ENCODE measurements at regions not wholly inside any gene's neighbourhood (a gene's known extent, or its start where the extent isn't known, plus 50 kb on each side); places are given as distances from the start of the nearest gene placed in this dataset.
"Not testable (repeated sequence)": the region's sequence is repeated elsewhere in the genome, so short reads cannot be mapped to it uniquely, and the experiment has no call there.

- TF ChIP-seq CTCF (IDR thresholded peaks at IDR 0.05) (no peak), POLR2A (IDR thresholded peaks at IDR 0.05) (no peak)
- 81 to 82% methylated on average over 14 to 15 of the region's 15 CpGs for WGBS, 2 donors
- DNase-seq (ENCODE audit: low spot score in 2 of 2), result peak in 1 of 2 donors; percentile 49
- H3K4me3 ChIP-seq (ENCODE audit: low read depth, poor library complexity, severe bottlenecking), result no peak overlapping the region
- intact Hi-C loops (cut with DNase I; ENCODE audit: low total_unique reads), result no loop called here
Measured at GRCh38 chr2:242040681-242041080, 171.2 kb downstream of the RTP5 start.

- H3K4me3 ChIP-seq (ENCODE audit: low read depth, poor library complexity, severe bottlenecking), result no peak overlapping the region
- TF ChIP-seq CTCF (IDR thresholded peaks at IDR 0.05) (no peak), POLR2A (IDR thresholded peaks at IDR 0.05) (no peak)
- 84 to 92% methylated on average over 3 of the region's 3 CpGs for WGBS, 2 donors
- DNase-seq (ENCODE audit: low spot score in 2 of 2), result no peak
- intact Hi-C loops (cut with DNase I; ENCODE audit: low total_unique reads), result no loop called here
Measured at GRCh38 chr2:242041816-242042215, 172.3 kb downstream of the RTP5 start.

GRCh38 chr2:242043538-242044312 lies 174.2 kb downstream of the RTP5 start:
- peak in 1 of 2 donors; percentile 26 for DNase-seq (ENCODE audit: low spot score in 2 of 2)
- intact Hi-C loops (cut with DNase I; ENCODE audit: low total_unique reads), result no loop called here
- 38 to 60% methylated on average over 13 of the region's 13 CpGs for WGBS, 2 donors
- no peak overlapping the region for H3K4me3 ChIP-seq (ENCODE audit: low read depth, poor library complexity, severe bottlenecking)
- TF ChIP-seq POLR2A (IDR thresholded peaks at IDR 0.05) (no peak), CTCF (IDR thresholded peaks at IDR 0.05) (no peak)

- 53 to 54% methylated on average over 4 of the region's 4 CpGs for WGBS, 2 donors
- intact Hi-C loops (cut with DNase I; ENCODE audit: low total_unique reads), result no loop called here
- no peak overlapping the region for H3K4me3 ChIP-seq (ENCODE audit: low read depth, poor library complexity, severe bottlenecking)
- TF ChIP-seq POLR2A (IDR thresholded peaks at IDR 0.05) (no peak), CTCF (IDR thresholded peaks at IDR 0.05) (no peak)
- DNase-seq (ENCODE audit: low spot score in 2 of 2), result peak in 1 of 2 donors; percentile 34
Measured at GRCh38 chr2:242044313-242044590, 174.7 kb downstream of the RTP5 start.

- peak in 1 of 2 donors; percentile 48 for DNase-seq (ENCODE audit: low spot score in 2 of 2)
- WGBS, 2 donors, result 88 to 95% methylated on average over 15 to 25 of the region's 25 CpGs
- intact Hi-C loops (cut with DNase I; ENCODE audit: low total_unique reads); H3K4me3 ChIP-seq (ENCODE audit: low read depth, poor library complexity, severe bottlenecking): not testable (repeated sequence)
Measured at GRCh38 chr2:242045596-242046144, 176.1 kb downstream of the RTP5 start.

GRCh38 chr2:242046206-242046826 lies 176.8 kb downstream of the RTP5 start:
- H3K4me3 ChIP-seq (ENCODE audit: low read depth, poor library complexity, severe bottlenecking), result no peak overlapping the region
- intact Hi-C loops (cut with DNase I; ENCODE audit: low total_unique reads), result no loop called here
- 37 to 72% methylated on average over 19 to 36 of the region's 38 CpGs for WGBS, 2 donors
- TF ChIP-seq CTCF (IDR thresholded peaks at IDR 0.05) (no peak), POLR2A (IDR thresholded peaks at IDR 0.05) (no peak)
- DNase-seq (ENCODE audit: low spot score in 2 of 2), result peak in 1 of 2 donors; percentile 9

Data from lower leg skin (tissue), 4 donors.